ENCODE measurements at regions not wholly inside any gene's neighbourhood (a gene's known extent, or its start where the extent isn't known, plus 50 kb on each side); places are given as distances from the start of the nearest gene placed in this dataset.
"Not testable (repeated sequence)": the region's sequence is repeated elsewhere in the genome, so short reads cannot be mapped to it uniquely, and the experiment has no call there.

DNA sequence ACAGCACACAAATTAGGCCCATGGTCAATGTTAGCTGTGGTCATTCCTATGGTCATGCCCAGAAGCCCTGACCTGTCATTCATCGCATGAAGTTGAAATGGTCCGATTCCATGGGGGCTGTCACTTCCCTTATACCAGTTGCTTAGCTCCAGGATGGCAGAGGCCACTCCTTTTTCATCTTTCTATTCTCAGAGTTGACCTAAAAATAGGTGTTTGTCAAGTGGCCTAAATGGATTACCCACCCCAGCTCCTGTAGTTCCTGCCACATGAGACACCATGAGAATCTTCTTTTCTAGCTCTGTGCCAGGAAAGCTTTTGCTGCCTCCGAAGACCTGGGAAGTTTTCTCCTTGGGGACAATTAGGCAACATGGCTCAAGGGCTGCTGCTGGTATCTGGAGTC lies 141.2 kb upstream of the TRIM73 start:
- TF ChIP-seq, protein P1, sequence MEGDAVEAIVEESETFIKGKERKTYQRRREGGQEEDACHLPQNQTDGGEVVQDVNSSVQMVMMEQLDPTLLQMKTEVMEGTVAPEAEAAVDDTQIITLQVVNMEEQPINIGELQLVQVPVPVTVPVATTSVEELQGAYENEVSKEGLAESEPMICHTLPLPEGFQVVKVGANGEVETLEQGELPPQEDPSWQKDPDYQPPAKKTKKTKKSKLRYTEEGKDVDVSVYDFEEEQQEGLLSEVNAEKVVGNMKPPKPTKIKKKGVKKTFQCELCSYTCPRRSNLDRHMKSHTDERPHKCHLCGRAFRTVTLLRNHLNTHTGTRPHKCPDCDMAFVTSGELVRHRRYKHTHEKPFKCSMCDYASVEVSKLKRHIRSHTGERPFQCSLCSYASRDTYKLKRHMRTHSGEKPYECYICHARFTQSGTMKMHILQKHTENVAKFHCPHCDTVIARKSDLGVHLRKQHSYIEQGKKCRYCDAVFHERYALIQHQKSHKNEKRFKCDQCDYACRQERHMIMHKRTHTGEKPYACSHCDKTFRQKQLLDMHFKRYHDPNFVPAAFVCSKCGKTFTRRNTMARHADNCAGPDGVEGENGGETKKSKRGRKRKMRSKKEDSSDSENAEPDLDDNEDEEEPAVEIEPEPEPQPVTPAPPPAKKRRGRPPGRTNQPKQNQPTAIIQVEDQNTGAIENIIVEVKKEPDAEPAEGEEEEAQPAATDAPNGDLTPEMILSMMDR (IDR thresholded peaks at IDR 0.05): not testable (repeated sequence)
- not testable (repeated sequence) for TF ChIP-seq EP300, POLR2AphosphoS5 (IDR thresholded peaks at IDR 0.05)

All from stomach (tissue), 4 donors.